Caco-2 (cell line): ENCODE measurements at regions not wholly inside any gene's neighbourhood (a gene's known extent, or its start where the extent isn't known, plus 50 kb on each side); places are given as distances from the start of the nearest gene placed in this dataset.

ENCODE experiments used
- BruUV-seq: library from RNA; stranded (reverse); fragments of 400-500 nt; replicated peaks from 2 replicates; lab custom pipeline; 2021; lab: Mats Ljungman, UMichigan
- CTCF ChIA-PET: fragments of 300-600 bp; sonication (Branson Sonifier 250); formaldehyde crosslinking; loops from one replicate; lab custom pipeline; 2022; ENCODE audit warnings: antibody characterized with exemption; lab: Charles Lee
- POLR2A ChIA-PET: fragments of 300-600 bp; sonication (Branson Sonifier 250); formaldehyde crosslinking; loops from one replicate; lab custom pipeline; 2022; ENCODE audit warnings: antibody characterized with exemption; lab: Charles Lee
- DNase-seq, 2 experiments: peaks; one replicate each; pipeline versions ENCODE4 v3.0.0 to v3.0.0-alpha.2; 2020 to 2022
- H3K27me3 ChIP-seq: replicated peaks from 2 replicates; pipeline ENCODE4 v1.6.0; 2011; ENCODE audit warnings: low read length; ENCODE audit not compliant: control insufficient read depth, insufficient read depth
- H3K36me3 ChIP-seq: 2 replicates; pipeline ENCODE4 v1.5.1; 2011; ENCODE audit warnings: low read length; ENCODE audit not compliant: control insufficient read depth, insufficient read depth
- H3K4me1 ChIP-seq: fragments of 250-450 bp; sonication (Bioruptor Pico); 2 replicates; pipeline ENCODE4 v1.5.1; 2020; ENCODE audit warnings: mild to moderate bottlenecking
- H3K4me3 ChIP-seq: 2 replicates; pipeline ENCODE4 v1.5.1; 2011; ENCODE audit warnings: low read depth, mild to moderate bottlenecking, control low read depth, low read length
- H3K9me3 ChIP-seq: fragments of 250-450 bp; sonication (Bioruptor Pico); 2 replicates; pipeline ENCODE4 v1.5.1; 2020; ENCODE audit warnings: mild to moderate bottlenecking, moderate library complexity
- H3K27ac Mint-ChIP-seq: one replicate; pipeline ENCODE4 v1.8.0; 2022; ENCODE audit warnings: mixed read lengths; ENCODE audit not compliant: unreplicated experiment
- H3K27me3 Mint-ChIP-seq: one replicate; pipeline ENCODE4 v1.8.0; 2022; ENCODE audit warnings: mixed read lengths; ENCODE audit not compliant: insufficient read depth, unreplicated experiment
- H3K36me3 Mint-ChIP-seq: one replicate; pipeline ENCODE4 v1.8.0; 2022; ENCODE audit warnings: mild to moderate bottlenecking, mixed read lengths; ENCODE audit not compliant: insufficient read depth, unreplicated experiment
- H3K4me1 Mint-ChIP-seq: one replicate; pipeline ENCODE4 v1.8.0; 2022; ENCODE audit warnings: low read depth, mixed read lengths; ENCODE audit not compliant: unreplicated experiment
- H3K4me3 Mint-ChIP-seq: one replicate; pipeline ENCODE4 v1.8.0; 2022; ENCODE audit warnings: mild to moderate bottlenecking, moderate library complexity, mixed read lengths; ENCODE audit not compliant: unreplicated experiment
- H3K9me3 Mint-ChIP-seq: one replicate; pipeline ENCODE4 v1.8.0; 2022; ENCODE audit warnings: mixed read lengths; ENCODE audit not compliant: unreplicated experiment
- intact Hi-C: fragments of 100-400 bp; cut with micrococcal nuclease; formaldehyde crosslinking; loops from one replicate; pipeline ENCODE4 v1.10.0; 2022; ENCODE audit not compliant: unreplicated experiment
- TF ChIP-seq, protein P1 (sequence below), 2 experiments: fragments of 200-600 bp in 1 of 2; IDR thresholded peaks; 1 replicate in 1 of 2; 2 replicates in 1 of 2; pipeline versions ENCODE4 v1.5.1 to v1.8.0; 2011 to 2022; ENCODE audit warnings: antibody characterized with exemption in 1 of 2, control low read depth in 1 of 2, inconsistent platforms in 1 of 2, low read depth in 1 of 2, low read length in 1 of 2, mild to moderate bottlenecking in 1 of 2, moderate library complexity in 1 of 2; ENCODE audit not compliant: insufficient read depth in 1 of 2, severe bottlenecking in 1 of 2, unreplicated experiment in 1 of 2

DNA sequence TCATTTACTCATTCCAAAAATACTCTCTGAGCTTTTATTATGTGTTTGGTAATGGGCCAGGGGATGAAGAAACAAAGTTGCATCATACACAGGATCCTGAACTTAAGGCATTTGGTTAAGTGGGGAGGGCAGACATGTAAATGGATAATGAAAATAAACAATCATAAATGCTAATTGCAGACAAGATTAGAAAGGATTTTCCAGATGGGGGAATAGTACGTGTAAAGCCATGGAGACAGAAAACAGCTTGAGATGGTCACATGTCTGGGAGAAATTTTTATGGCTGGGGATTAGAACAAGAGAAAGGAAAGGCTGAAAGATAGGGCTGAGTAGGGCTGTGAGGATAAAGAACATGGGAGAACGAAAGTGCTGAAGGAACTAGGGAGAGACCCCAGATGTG is 534.3 kb upstream of the LARGE1 start:
- no peak overlapping the region for H3K27ac Mint-ChIP-seq
- no peaks in the 10 kb centered on the region for H3K9me3 Mint-ChIP-seq
- no peak for DNase-seq

GRCh38 chr22:34462795-34463194 is 542.5 kb upstream of the LARGE1 start:
- DNase-seq: no peak
- intact Hi-C loops: no loop called here
- no peaks in the 10 kb centered on the region for H3K4me1 Mint-ChIP-seq
- no peaks in the 10 kb centered on the region for H3K36me3 ChIP-seq
- peaks cover 13% of the 10 kb centered on the region for H3K9me3 Mint-ChIP-seq
- H3K4me3 ChIP-seq: no peak overlapping the region
- ChIA-PET POLR2A (no interaction called here), CTCF (no interaction called here)
- BruUV-seq: no TSS peak
- no peaks in the 10 kb centered on the region for H3K36me3 Mint-ChIP-seq
- TF ChIP-seq, protein P1, sequence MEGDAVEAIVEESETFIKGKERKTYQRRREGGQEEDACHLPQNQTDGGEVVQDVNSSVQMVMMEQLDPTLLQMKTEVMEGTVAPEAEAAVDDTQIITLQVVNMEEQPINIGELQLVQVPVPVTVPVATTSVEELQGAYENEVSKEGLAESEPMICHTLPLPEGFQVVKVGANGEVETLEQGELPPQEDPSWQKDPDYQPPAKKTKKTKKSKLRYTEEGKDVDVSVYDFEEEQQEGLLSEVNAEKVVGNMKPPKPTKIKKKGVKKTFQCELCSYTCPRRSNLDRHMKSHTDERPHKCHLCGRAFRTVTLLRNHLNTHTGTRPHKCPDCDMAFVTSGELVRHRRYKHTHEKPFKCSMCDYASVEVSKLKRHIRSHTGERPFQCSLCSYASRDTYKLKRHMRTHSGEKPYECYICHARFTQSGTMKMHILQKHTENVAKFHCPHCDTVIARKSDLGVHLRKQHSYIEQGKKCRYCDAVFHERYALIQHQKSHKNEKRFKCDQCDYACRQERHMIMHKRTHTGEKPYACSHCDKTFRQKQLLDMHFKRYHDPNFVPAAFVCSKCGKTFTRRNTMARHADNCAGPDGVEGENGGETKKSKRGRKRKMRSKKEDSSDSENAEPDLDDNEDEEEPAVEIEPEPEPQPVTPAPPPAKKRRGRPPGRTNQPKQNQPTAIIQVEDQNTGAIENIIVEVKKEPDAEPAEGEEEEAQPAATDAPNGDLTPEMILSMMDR (IDR thresholded peaks at IDR 0.05; ENCODE audit: insufficient read depth in 1 of 2, low read depth in 1 of 2, low read length in 1 of 2, severe bottlenecking in 1 of 2, unreplicated experiment in 1 of 2): no peak
- H3K27me3 Mint-ChIP-seq: peaks cover 3% of the 10 kb centered on the region
- no peaks in the 10 kb centered on the region for H3K27me3 ChIP-seq
- H3K4me3 Mint-ChIP-seq: no peak overlapping the region
- H3K27ac Mint-ChIP-seq: no peak overlapping the region
- H3K4me1 ChIP-seq: no peaks in the 10 kb centered on the region
- H3K9me3 ChIP-seq: no peaks in the 10 kb centered on the region

More for the DNA sequence above, 534.3 kb upstream of the LARGE1 start:
- TF ChIP-seq, protein P1 (IDR thresholded peaks at IDR 0.05; ENCODE audit: insufficient read depth in 1 of 2, low read depth in 1 of 2, low read length in 1 of 2, severe bottlenecking in 1 of 2, unreplicated experiment in 1 of 2): no peak
- Histone ChIP-seq H3K27me3 (no peaks in the 10 kb centered on the region), H3K4me1 (no peaks in the 10 kb centered on the region), H3K4me3 (no peak overlapping the region), H3K36me3 (no peaks in the 10 kb centered on the region), H3K9me3 (no peaks in the 10 kb centered on the region)
- H3K4me3 Mint-ChIP-seq: no peak overlapping the region
- H3K4me1 Mint-ChIP-seq: no peaks in the 10 kb centered on the region
- no TSS peak for BruUV-seq
- POLR2A ChIA-PET: no interaction called here
- H3K27me3 Mint-ChIP-seq: no peaks in the 10 kb centered on the region
- intact Hi-C loops: no loop called here
- no peaks in the 10 kb centered on the region for H3K36me3 Mint-ChIP-seq
- CTCF ChIA-PET: no interaction called here

GRCh38 chr22:34475886-34476285 is 555.6 kb upstream of the LARGE1 start:
- no TSS peak for BruUV-seq
- DNase-seq: no peak
- TF ChIP-seq, protein P1 (IDR thresholded peaks at IDR 0.05; ENCODE audit: insufficient read depth in 1 of 2, low read depth in 1 of 2, low read length in 1 of 2, severe bottlenecking in 1 of 2, unreplicated experiment in 1 of 2): no peak
- H3K27me3 ChIP-seq: no peaks in the 10 kb centered on the region
- Mint-ChIP-seq H3K4me1 (no peaks in the 10 kb centered on the region), H3K36me3 (no peaks in the 10 kb centered on the region), H3K27me3 (peaks cover 4% of the 10 kb centered on the region), H3K4me3 (no peak overlapping the region), H3K9me3 (no peaks in the 10 kb centered on the region), H3K27ac (no peak overlapping the region)
- no peak overlapping the region for H3K4me3 ChIP-seq
- no peaks in the 10 kb centered on the region for H3K36me3 ChIP-seq
- CTCF ChIA-PET: no interaction called here
- POLR2A ChIA-PET: no interaction called here
- intact Hi-C loops: no loop called here
- H3K9me3 ChIP-seq: peaks cover 1% of the 10 kb centered on the region
- H3K4me1 ChIP-seq: no peaks in the 10 kb centered on the region
